AG09319 (cell line): ENCODE measurements at regions not wholly inside any gene's neighbourhood (a gene's known extent, or its start where the extent isn't known, plus 50 kb on each side); places are given as distances from the start of the nearest gene placed in this dataset.

Source experiments
- DNase-seq: peaks from one replicate; pipeline ENCODE4 v3.0.0-alpha.2; 2010; ENCODE audit warnings: low read depth; ENCODE audit errors: extremely low read depth
- TF ChIP-seq, protein P1 (sequence below): IDR thresholded peaks from 2 replicates; pipeline ENCODE4 v1.5.1; 2011; ENCODE audit warnings: low read depth, mild to moderate bottlenecking, inconsistent platforms, low read length, moderate library complexity

GRCh38 chr6:85355816-85356215 is 94.1 kb upstream of the NT5E start:
- TF ChIP-seq, protein P1, sequence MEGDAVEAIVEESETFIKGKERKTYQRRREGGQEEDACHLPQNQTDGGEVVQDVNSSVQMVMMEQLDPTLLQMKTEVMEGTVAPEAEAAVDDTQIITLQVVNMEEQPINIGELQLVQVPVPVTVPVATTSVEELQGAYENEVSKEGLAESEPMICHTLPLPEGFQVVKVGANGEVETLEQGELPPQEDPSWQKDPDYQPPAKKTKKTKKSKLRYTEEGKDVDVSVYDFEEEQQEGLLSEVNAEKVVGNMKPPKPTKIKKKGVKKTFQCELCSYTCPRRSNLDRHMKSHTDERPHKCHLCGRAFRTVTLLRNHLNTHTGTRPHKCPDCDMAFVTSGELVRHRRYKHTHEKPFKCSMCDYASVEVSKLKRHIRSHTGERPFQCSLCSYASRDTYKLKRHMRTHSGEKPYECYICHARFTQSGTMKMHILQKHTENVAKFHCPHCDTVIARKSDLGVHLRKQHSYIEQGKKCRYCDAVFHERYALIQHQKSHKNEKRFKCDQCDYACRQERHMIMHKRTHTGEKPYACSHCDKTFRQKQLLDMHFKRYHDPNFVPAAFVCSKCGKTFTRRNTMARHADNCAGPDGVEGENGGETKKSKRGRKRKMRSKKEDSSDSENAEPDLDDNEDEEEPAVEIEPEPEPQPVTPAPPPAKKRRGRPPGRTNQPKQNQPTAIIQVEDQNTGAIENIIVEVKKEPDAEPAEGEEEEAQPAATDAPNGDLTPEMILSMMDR, result no peak
- no peak for DNase-seq

DNA sequence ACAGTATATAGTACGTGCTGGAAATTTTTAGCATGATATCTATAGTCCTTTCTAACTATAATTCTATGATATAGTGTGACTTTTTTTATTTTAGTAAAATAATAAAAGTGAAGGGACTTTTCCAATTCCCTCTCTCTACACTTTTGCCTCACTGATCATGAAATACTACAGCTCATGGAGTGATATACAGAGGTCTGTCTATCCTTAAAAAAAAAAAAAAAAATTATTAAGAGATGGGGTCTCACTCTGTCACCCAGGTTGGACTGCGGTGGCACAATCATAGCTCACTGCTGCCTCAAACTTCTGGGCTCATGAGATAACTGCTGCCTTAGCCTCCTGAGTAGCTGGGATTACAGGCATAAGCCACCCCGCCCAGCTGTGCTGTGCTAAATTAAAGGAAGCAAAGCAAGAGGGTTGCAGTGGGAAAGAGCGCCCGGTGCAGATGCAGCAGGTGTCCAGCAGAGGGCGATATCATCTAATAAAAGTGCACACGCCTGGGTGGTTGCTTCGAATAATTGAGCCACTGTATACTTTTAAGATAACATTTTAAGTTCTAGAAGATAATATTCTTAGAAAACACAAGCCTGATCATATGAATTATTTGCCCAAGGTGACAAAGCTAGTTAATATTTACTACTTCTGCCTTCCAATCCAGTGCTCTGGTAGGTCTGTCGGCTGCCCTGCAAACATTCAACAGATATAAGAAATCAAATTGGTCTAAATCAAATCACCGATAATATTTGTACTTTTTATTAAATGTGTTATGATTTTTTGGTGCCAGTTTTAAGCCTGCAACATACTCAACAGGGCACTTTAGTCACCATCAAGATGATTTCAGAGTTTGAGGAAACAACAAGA is 94.9 kb upstream of the NT5E start:
- DNase-seq, result peak; percentile 59
- TF ChIP-seq, protein P1, result peak; percentile 89

DNA sequence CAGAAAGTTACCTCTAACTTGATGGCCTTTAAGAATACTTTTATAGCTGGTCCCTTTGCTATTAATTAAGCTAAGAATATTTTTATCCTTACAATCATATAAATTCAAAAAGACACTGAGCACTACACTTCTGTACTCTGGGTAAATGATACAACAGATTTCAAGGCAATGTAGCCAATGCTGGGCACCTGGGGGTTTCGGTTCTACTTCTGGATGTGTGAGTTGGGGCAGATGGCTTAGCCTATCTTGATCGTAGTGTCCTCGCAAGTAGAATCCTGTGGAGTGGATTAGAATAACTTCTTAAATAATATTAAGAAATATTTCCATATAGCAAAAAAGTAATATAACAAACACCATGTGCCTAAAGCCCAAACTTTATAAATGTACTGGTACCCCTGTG is 96.9 kb upstream of the NT5E start:
- TF ChIP-seq, protein P1, result no peak
- no peak for DNase-seq

DNA sequence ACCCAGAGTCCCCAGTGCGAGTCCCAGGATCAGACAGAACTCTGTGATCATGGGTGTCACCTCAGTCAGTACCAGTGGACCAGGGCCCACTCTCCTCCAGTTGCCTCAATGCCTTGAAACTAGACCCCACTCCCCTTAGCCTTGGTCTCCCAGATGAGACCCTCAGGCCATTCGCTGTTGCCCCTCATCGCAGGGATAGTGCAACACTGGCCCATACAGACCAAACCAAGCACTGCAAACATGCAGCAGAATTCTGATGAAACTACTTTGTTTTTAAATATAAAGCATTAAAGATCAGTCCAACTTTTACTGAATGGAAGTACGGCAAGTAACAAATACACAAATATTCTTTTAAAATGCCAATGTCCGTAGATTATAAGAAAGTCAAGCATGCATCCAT is 101.2 kb upstream of the NT5E start:
- TF ChIP-seq, protein P1, result no peak
- DNase-seq, result no peak

GRCh38 chr6:85347812-85348211 is 102.1 kb upstream of the NT5E start:
- no peak for DNase-seq
- TF ChIP-seq, protein P1, result no peak

- TF ChIP-seq, protein P1, result no peak
- no peak for DNase-seq
These were observed 103.7 kb upstream of the NT5E start for GRCh38 chr6:85346196-85346595.

GRCh38 chr6:85344996-85345395 is 104.9 kb upstream of the NT5E start:
- no peak for DNase-seq
- TF ChIP-seq, protein P1, result no peak
